Lung (tissue), 11 donors: ENCODE measurements at regions not wholly inside any gene's neighbourhood (a gene's known extent, or its start where the extent isn't known, plus 50 kb on each side); places are given as distances from the start of the nearest gene placed in this dataset.
A peak's percentile ranks its signal among the peaks of the same experiment; 100 is the strongest.

Source experiments
- ATAC-seq: fragments of 200-7000 bp; cut with Tn5 transposase; one replicate; pipeline ENCODE4 v1.9.1; 2020; ENCODE audit warnings: moderate number of reproducible peaks; ENCODE audit not compliant: insufficient read depth, low FRiP score
- DNase-seq, 3 donors: peaks; one replicate each; pipeline ENCODE4 v3.0.0-alpha.2; 2013 to 2017
- H3K27ac ChIP-seq, 2 donors: one replicate each; pipeline ENCODE4 v1.5.1; 2013; ENCODE audit warnings: mild to moderate bottlenecking in 2 of 2, moderate library complexity in 2 of 2, control low read depth in 1 of 2, inconsistent platforms in 1 of 2, low read depth in 1 of 2, low read length in 1 of 2
- H3K27me3 ChIP-seq, 3 donors: one replicate each; pipeline ENCODE4 v1.5.1; 2013; ENCODE audit warnings: low read length in 2 of 3; ENCODE audit not compliant: control insufficient read depth in 3 of 3, insufficient read depth in 3 of 3
- H3K36me3 ChIP-seq, 4 donors: one replicate each; pipeline ENCODE4 v1.5.1; 2013; ENCODE audit warnings: low read length in 4 of 4, mild to moderate bottlenecking in 1 of 4, moderate library complexity in 1 of 4; ENCODE audit not compliant: control insufficient read depth in 4 of 4, insufficient read depth in 4 of 4
- H3K4me1 ChIP-seq, 5 donors: one replicate each; pipeline ENCODE4 v1.5.1; 2013; ENCODE audit warnings: low read length in 5 of 5, mild to moderate bottlenecking in 2 of 5, moderate library complexity in 1 of 5; ENCODE audit not compliant: control insufficient read depth in 5 of 5, insufficient read depth in 5 of 5
- H3K4me3 ChIP-seq: one replicate; pipeline ENCODE4 v1.5.1; 2013; ENCODE audit warnings: mild to moderate bottlenecking, control low read depth, moderate library complexity
- H3K9ac ChIP-seq, 2 donors: one replicate each; pipeline ENCODE4 v1.5.1; 2013; ENCODE audit warnings: low read length in 2 of 2, control low read depth in 1 of 2; ENCODE audit not compliant: insufficient read depth in 1 of 2
- H3K9me3 ChIP-seq, 4 donors: one replicate each; pipeline ENCODE4 v1.5.1; 2013; ENCODE audit warnings: low read length in 3 of 4, mild to moderate bottlenecking in 1 of 4, moderate library complexity in 1 of 4; ENCODE audit not compliant: control insufficient read depth in 4 of 4, insufficient read depth in 3 of 4
- CTCF ChIP-seq: IDR thresholded peaks from 2 replicates; pipeline ENCODE4 v1.5.1; 2012; ENCODE audit warnings: mild to moderate bottlenecking; ENCODE audit errors: control extremely low read depth, extremely low read depth
- WGBS, 2 donors: extraction: QIAGEN DNeasy Blood & Tissue Kit; methylation state at CpG; one replicate each; pipeline ENCODE4 v1.1.7; 2013; 5-methylcytosine and 5-hydroxymethylcytosine counted together
- donor health status: control.
- donor health status: control.
- donor health status: Bipolar disorder and iron deficiency.
- donor health status: healthy.
- donor health status: DM: yes; HTN: yes; CAD: no.

DNA sequence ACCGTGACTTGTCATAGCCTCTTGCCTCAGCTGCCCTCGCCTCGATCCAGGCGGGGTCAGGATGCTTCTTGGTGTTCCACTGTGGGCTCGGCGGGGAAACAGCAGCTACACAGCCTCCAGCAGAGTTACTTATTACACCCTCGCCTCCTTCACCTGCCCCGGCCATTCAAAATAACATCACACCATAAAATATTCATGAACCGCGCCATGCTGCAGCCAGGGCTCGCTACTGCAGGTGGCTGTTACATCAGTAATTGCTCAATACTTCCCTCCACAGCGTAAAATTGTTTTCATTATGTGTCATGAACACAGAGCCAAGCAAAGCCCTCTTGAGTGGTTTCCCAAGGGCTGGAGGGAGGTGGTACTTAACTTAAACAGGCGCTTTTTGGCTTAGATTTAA, 241.5 kb upstream of the SP8 start:
- Histone ChIP-seq H3K36me3 (no peaks in the 10 kb centered on the region), H3K9ac (no peak overlapping the region), H3K27ac (no peak overlapping the region), H3K9me3 (no peaks in the 10 kb centered on the region), H3K4me3 (no peak overlapping the region), H3K27me3 (peaks cover 0 to 8% (median 4%) of the 10 kb centered on the region in 3 donors), H3K4me1 (peaks cover 0 to 10% (median 0%) of the 10 kb centered on the region in 5 donors)
- TF ChIP-seq CTCF, result no peak
- ATAC-seq (peak; percentile 53), DNase-seq (peak; percentile 22 to 76 (median 65))
- WGBS, 2 donors, result 43 to 53% methylated on average over 13 of the region's 13 CpGs

GRCh38 chr7:21028599-21028998, 241.9 kb upstream of the SP8 start:
- H3K27me3 ChIP-seq, result peaks cover 0 to 8% (median 4%) of the 10 kb centered on the region in 3 donors
- H3K4me3 ChIP-seq, result no peak overlapping the region
- 67 to 80% methylated on average over 3 of the region's 3 CpGs for WGBS, 2 donors
- no peak for TF ChIP-seq CTCF
- H3K4me1 ChIP-seq, result peaks cover 0 to 10% (median 0%) of the 10 kb centered on the region in 5 donors
- DNase-seq, result no peak
- no peak overlapping the region for H3K27ac ChIP-seq
- no peaks in the 10 kb centered on the region for H3K36me3 ChIP-seq
- ATAC-seq, result no peak
- no peak overlapping the region for H3K9ac ChIP-seq
- no peaks in the 10 kb centered on the region for H3K9me3 ChIP-seq

DNA sequence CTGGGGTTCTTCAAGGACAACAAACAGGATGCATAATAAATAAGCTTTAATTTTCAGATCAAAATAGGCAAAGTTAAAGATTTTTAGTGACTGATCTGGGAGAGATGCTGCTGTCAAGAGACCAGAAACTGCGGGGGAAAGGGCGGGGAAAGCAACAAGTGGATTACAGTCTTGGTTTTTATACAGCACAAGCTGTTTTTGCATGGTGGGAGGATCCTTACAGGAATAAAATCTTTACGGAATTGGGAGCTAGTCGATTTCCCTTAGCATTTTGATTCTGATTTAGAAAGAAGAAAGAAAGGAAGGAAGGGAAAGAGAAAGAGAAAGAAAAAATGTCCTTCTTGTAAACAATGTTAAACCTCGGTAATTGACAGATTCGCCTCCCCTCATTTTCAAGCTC, 242.3 kb upstream of the SP8 start:
- ATAC-seq, result no peak
- H3K9ac ChIP-seq, result no peak overlapping the region
- H3K36me3 ChIP-seq, result no peaks in the 10 kb centered on the region
- H3K4me3 ChIP-seq, result no peak overlapping the region
- DNase-seq, result no peak
- H3K27me3 ChIP-seq, result peaks cover 0 to 8% (median 4%) of the 10 kb centered on the region in 3 donors
- H3K9me3 ChIP-seq, result no peaks in the 10 kb centered on the region
- peaks cover 0 to 10% (median 0%) of the 10 kb centered on the region in 5 donors for H3K4me1 ChIP-seq
- no peak overlapping the region for H3K27ac ChIP-seq
- TF ChIP-seq CTCF, result no peak
- WGBS, 2 donors, result 58 to 68% methylated on average over 6 of the region's 6 CpGs

GRCh38 chr7:21030237-21030871, 243.7 kb upstream of the SP8 start:
- Histone ChIP-seq H3K36me3 (no peaks in the 10 kb centered on the region), H3K4me3 (no peak overlapping the region), H3K27ac (no peak overlapping the region), H3K9ac (no peak overlapping the region), H3K9me3 (no peaks in the 10 kb centered on the region), H3K27me3 (peaks cover 0 to 8% (median 0%) of the 10 kb centered on the region in 3 donors), H3K4me1 (peaks cover 0 to 3% (median 0%) of the 10 kb centered on the region in 5 donors)
- WGBS, 2 donors, result 90% methylated on average over 7 of the region's 7 CpGs
- ATAC-seq, result no peak
- DNase-seq, result no peak
- no peak for TF ChIP-seq CTCF
